ENCODE measurements at regions not wholly inside any gene's neighbourhood (a gene's known extent, or its start where the extent isn't known, plus 50 kb on each side); places are given as distances from the start of the nearest gene placed in this dataset.

- DNase-seq, result no peak
These were observed 987.0 kb downstream of the NR2F1-AS1 start for GRCh38 chr5:92594031-92594430.

- no peak for DNase-seq
These were observed 992.1 kb downstream of the NR2F1-AS1 start for GRCh38 chr5:92588876-92589275.

GRCh38 chr5:92581690-92582089 is 999.3 kb downstream of the NR2F1-AS1 start:
- no peak for DNase-seq

GRCh38 chr5:92581249-92581648 is 999.8 kb downstream of the NR2F1-AS1 start:
- DNase-seq, result no peak

GRCh38 chr5:92580814-92581213 is 1000.2 kb downstream of the NR2F1-AS1 start:
- DNase-seq, result no peak

- DNase-seq, result no peak
These were observed 1007.0 kb downstream of the NR2F1-AS1 start for GRCh38 chr5:92574023-92574422.

- DNase-seq, result no peak
These were observed 1012.5 kb downstream of the NR2F1-AS1 start for GRCh38 chr5:92568522-92568921.

GRCh38 chr5:92567831-92568450 is 1013.1 kb downstream of the NR2F1-AS1 start:
- DNase-seq, result no peak

GRCh38 chr5:92566113-92566786 is 1014.8 kb downstream of the NR2F1-AS1 start:
- no peak for DNase-seq

GRCh38 chr5:92565673-92566072 is 1015.3 kb downstream of the NR2F1-AS1 start:
- no peak for DNase-seq

- DNase-seq, result no peak
These were observed 1019.0 kb downstream of the NR2F1-AS1 start for GRCh38 chr5:92562065-92562464.

GRCh38 chr5:92561411-92561959 is 1019.5 kb downstream of the NR2F1-AS1 start:
- DNase-seq, result no peak

- no peak for DNase-seq
These were observed 1020.2 kb downstream of the NR2F1-AS1 start for GRCh38 chr5:92560698-92561401.

- no peak for DNase-seq
These were observed 1021.2 kb downstream of the NR2F1-AS1 start for GRCh38 chr5:92559781-92560180.

- DNase-seq, result no peak
These were observed 1021.7 kb downstream of the NR2F1-AS1 start for GRCh38 chr5:92559331-92559730.

GRCh38 chr5:92556747-92557146 is 1024.3 kb downstream of the NR2F1-AS1 start:
- no peak for DNase-seq

- DNase-seq, result no peak
These were observed 1026.5 kb downstream of the NR2F1-AS1 start for GRCh38 chr5:92554447-92555085.

GRCh38 chr5:92553326-92553725 is 1027.7 kb downstream of the NR2F1-AS1 start:
- no peak for DNase-seq

GRCh38 chr5:92552206-92553160 is 1028.5 kb downstream of the NR2F1-AS1 start:
- DNase-seq, result no peak

GRCh38 chr5:92548346-92548745 is 1032.7 kb downstream of the NR2F1-AS1 start:
- no peak for DNase-seq

- no peak for DNase-seq
These were observed 1036.4 kb downstream of the NR2F1-AS1 start for GRCh38 chr5:92544596-92544995.

GRCh38 chr5:92544036-92544435 is 1037.0 kb downstream of the NR2F1-AS1 start:
- no peak for DNase-seq

Measured in NCI-H524 treated with DMSO at 0.1 percent for 48 hours (cell line).